Liver (tissue), 8 donors: ENCODE measurements at regions not wholly inside any gene's neighbourhood (a gene's known extent, or its start where the extent isn't known, plus 50 kb on each side); places are given as distances from the start of the nearest gene placed in this dataset.

Experiments
- DNase-seq: peaks from one replicate; pipeline ENCODE4 v3.0.0-alpha.2; 2017; ENCODE audit warnings: low spot score
- H3K27ac ChIP-seq, 2 donors: one replicate each; pipeline ENCODE4 v1.7.0; 2013; ENCODE audit warnings: inconsistent platforms in 2 of 2, low read length in 2 of 2, control low read depth in 1 of 2, low read depth in 1 of 2, mild to moderate bottlenecking in 1 of 2
- H3K27me3 ChIP-seq, 4 donors: one replicate each; pipeline versions ENCODE4 v1.6.1 to v1.7.0; 2013; ENCODE audit warnings: low read length in 3 of 4, inconsistent platforms in 1 of 4, mild to moderate bottlenecking in 1 of 4, moderate library complexity in 1 of 4; ENCODE audit not compliant: control insufficient read depth in 4 of 4, insufficient read depth in 4 of 4
- H3K36me3 ChIP-seq, 4 donors: one replicate each; pipeline versions ENCODE4 v1.6.1 to v1.7.0; 2013; ENCODE audit warnings: low read length in 3 of 4, mild to moderate bottlenecking in 3 of 4, low read depth in 1 of 4, moderate library complexity in 1 of 4; ENCODE audit not compliant: control insufficient read depth in 4 of 4, insufficient read depth in 3 of 4
- H3K4me1 ChIP-seq, 4 donors: one replicate each; pipeline versions ENCODE4 v1.6.1 to v1.7.0; 2013; ENCODE audit warnings: low read length in 3 of 4, mild to moderate bottlenecking in 3 of 4, moderate library complexity in 1 of 4; ENCODE audit not compliant: control insufficient read depth in 4 of 4, insufficient read depth in 4 of 4
- H3K4me3 ChIP-seq, 3 donors: one replicate each; pipeline versions ENCODE4 v1.6.1 to v1.7.0; 2013; ENCODE audit warnings: low read length in 3 of 3, control low read depth in 1 of 3, low read depth in 1 of 3, mild to moderate bottlenecking in 1 of 3
- H3K9ac ChIP-seq, 2 donors: one replicate each; pipeline ENCODE4 v1.7.0; 2013; ENCODE audit warnings: low read length in 2 of 2, mild to moderate bottlenecking in 2 of 2, moderate library complexity in 2 of 2, control low read depth in 1 of 2, low read depth in 1 of 2
- H3K9me3 ChIP-seq, 4 donors: one replicate each; pipeline versions ENCODE4 v1.6.1 to v1.7.0; 2013; ENCODE audit warnings: low read length in 3 of 4; ENCODE audit not compliant: control insufficient read depth in 4 of 4
- EGR1 ChIP-seq, 2 donors: IDR thresholded peaks; 2 replicates each; pipeline ENCODE4 v1.6.1; 2016 to 2018; ENCODE audit warnings: antibody characterized with exemption in 2 of 2, low read depth in 2 of 2
- FOXA1 ChIP-seq: IDR thresholded peaks from 2 replicates; pipeline ENCODE4 v1.6.1; 2016; ENCODE audit warnings: antibody characterized with exemption
- FOXA2 ChIP-seq: IDR thresholded peaks from 2 replicates; pipeline ENCODE4 v1.6.1; 2016; ENCODE audit warnings: antibody characterized with exemption
- GABPA ChIP-seq, 2 donors: IDR thresholded peaks in 1 of 2; conservative IDR thresholded peaks in 1 of 2; 2 replicates each; pipeline ENCODE4 v1.6.1; 2016; ENCODE audit warnings: antibody characterized with exemption in 2 of 2, mild to moderate bottlenecking in 1 of 2, moderate library complexity in 1 of 2
- HNF4A ChIP-seq, 2 donors: conservative IDR thresholded peaks; 2 replicates each; pipeline ENCODE4 v1.6.1; 2016; ENCODE audit warnings: antibody characterized with exemption in 2 of 2, mild to moderate bottlenecking in 2 of 2
- HNF4G ChIP-seq: IDR thresholded peaks from 2 replicates; pipeline ENCODE4 v1.6.1; 2016; ENCODE audit warnings: antibody characterized with exemption
- JUND ChIP-seq, 2 donors: IDR thresholded peaks; 2 replicates each; pipeline ENCODE4 v1.6.1; 2016; ENCODE audit warnings: antibody characterized with exemption in 2 of 2
- NR2F2 ChIP-seq: IDR thresholded peaks from 2 replicates; pipeline ENCODE4 v1.6.1; 2016; ENCODE audit warnings: antibody characterized with exemption
- RAD21 ChIP-seq, 2 donors: IDR thresholded peaks; 2 replicates each; pipeline ENCODE4 v1.6.1; 2016; ENCODE audit warnings: antibody characterized with exemption in 2 of 2, mild to moderate bottlenecking in 2 of 2
- RXRA ChIP-seq, 2 donors: IDR thresholded peaks; 2 replicates each; pipeline ENCODE4 v1.6.1; 2017 to 2018; ENCODE audit warnings: antibody characterized with exemption in 2 of 2, mild to moderate bottlenecking in 1 of 2
- SP1 ChIP-seq: IDR thresholded peaks from 2 replicates; pipeline ENCODE4 v1.6.1; 2018; ENCODE audit warnings: antibody characterized with exemption, mild to moderate bottlenecking
- TAF1 ChIP-seq: conservative IDR thresholded peaks from 2 replicates; pipeline ENCODE4 v1.6.1; 2016; ENCODE audit warnings: antibody characterized with exemption, mild to moderate bottlenecking
- YY1 ChIP-seq: IDR thresholded peaks from 2 replicates; pipeline ENCODE4 v1.6.1; 2016; ENCODE audit warnings: antibody characterized with exemption, mild to moderate bottlenecking
- WGBS: extraction: QIAGEN DNeasy Blood & Tissue Kit; methylation state at CpG from one replicate; pipeline ENCODE4 v1.1.7; 2013; 5-methylcytosine and 5-hydroxymethylcytosine counted together
- TF ChIP-seq, protein P1 (sequence below): IDR thresholded peaks from 2 replicates; pipeline ENCODE4 v1.6.1; 2016; ENCODE audit warnings: antibody characterized with exemption
- TF ChIP-seq, protein P2 (sequence below): fragments of 150-350 bp; IDR thresholded peaks from 2 replicates; pipeline ENCODE4 v1.5.1; 2017; ENCODE audit warnings: improper control_type of control experiment, low read depth, low read length; ENCODE audit not compliant: missing input control
- TF ChIP-seq, protein P3 (sequence below): IDR thresholded peaks from 2 replicates; pipeline ENCODE4 v1.6.1; 2016; ENCODE audit warnings: antibody characterized with exemption, mild to moderate bottlenecking
- TF ChIP-seq, protein P4 (sequence below): IDR thresholded peaks from 2 replicates; pipeline ENCODE4 v1.6.1; 2016; ENCODE audit warnings: antibody characterized with exemption
- donor health status: healthy.
- donor health status: healthy.
- donor health status: healthy.
- donor health status: healthy.
- donor health status: healthy.

DNA sequence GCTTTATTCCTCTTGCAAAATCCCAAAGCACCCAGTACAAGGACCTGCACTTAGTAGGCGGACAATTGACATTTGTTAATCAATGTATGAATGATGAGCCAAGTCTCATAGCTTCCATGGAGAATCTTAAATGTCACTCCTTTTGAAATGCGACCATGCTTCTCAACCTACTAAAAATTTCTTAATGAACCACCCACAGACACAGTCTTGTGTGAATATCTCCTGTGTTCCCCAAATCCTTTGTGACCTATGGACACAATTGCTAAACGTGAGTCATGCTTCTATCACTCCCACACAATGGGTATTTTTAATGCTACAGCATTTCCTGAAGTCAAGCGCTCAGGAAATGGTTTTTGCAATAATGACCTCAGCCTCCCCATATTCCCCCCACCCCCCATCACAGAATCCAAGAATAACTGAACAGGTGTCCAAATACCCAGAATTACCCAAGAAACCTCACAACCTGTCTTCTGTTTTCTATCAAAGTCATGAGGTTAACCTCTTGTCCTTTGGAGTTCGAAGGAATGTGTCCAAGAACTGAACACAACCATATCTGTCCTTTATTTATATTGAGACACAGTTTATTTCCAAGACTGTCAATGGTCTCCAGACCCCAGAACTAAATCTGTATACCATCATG is 163.6 kb upstream of the PLEKHG7 start:
- H3K36me3 ChIP-seq: no peaks in the 10 kb centered on the region
- H3K27ac ChIP-seq: no peak overlapping the region
- 63% methylated on average over 5 of the region's 5 CpGs for WGBS
- no peaks in the 10 kb centered on the region for H3K27me3 ChIP-seq
- H3K9ac ChIP-seq: no peak overlapping the region
- H3K4me1 ChIP-seq: peaks cover 0 to 12% (median 9%) of the 10 kb centered on the region in 4 donors
- no peaks in the 10 kb centered on the region for H3K9me3 ChIP-seq
- no peak for DNase-seq
- no peak overlapping the region for H3K4me3 ChIP-seq
- TF ChIP-seq SP1 (peak; percentile 6), RXRA (IDR thresholded peaks at IDR 0.05) (peak in 1 of 2 donors; percentile 41), HNF4A (conservative IDR thresholded peaks at IDR 0.05) (peak in 1 of 2 donors; percentile 38), GABPA (IDR thresholded peaks at IDR 0.05 in 1 of 2, conservative IDR thresholded peaks at IDR 0.05 in 1 of 2) (no peak), RAD21 (IDR thresholded peaks at IDR 0.05) (peak in 1 of 2 donors; percentile 13), FOXA1 (no peak), YY1 (peak; percentile 17), JUND (IDR thresholded peaks at IDR 0.05) (peak; percentile 62 to 65)
- TF ChIP-seq, protein P1, sequence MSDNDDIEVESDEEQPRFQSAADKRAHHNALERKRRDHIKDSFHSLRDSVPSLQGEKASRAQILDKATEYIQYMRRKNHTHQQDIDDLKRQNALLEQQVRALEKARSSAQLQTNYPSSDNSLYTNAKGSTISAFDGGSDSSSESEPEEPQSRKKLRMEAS: no peak

GRCh38 chr12:92537290-92537960 is 165.4 kb upstream of the PLEKHG7 start:
- H3K27me3 ChIP-seq: no peaks in the 10 kb centered on the region
- no peak overlapping the region for H3K27ac ChIP-seq
- no peaks in the 10 kb centered on the region for H3K4me1 ChIP-seq
- H3K9ac ChIP-seq: no peak overlapping the region
- no peaks in the 10 kb centered on the region for H3K9me3 ChIP-seq
- no peaks in the 10 kb centered on the region for H3K36me3 ChIP-seq
- H3K4me3 ChIP-seq: no peak overlapping the region
- TF ChIP-seq NR2F2 (no peak), RAD21 (IDR thresholded peaks at IDR 0.05) (no peak), RXRA (IDR thresholded peaks at IDR 0.05) (no peak), GABPA (IDR thresholded peaks at IDR 0.05 in 1 of 2, conservative IDR thresholded peaks at IDR 0.05 in 1 of 2) (no peak), EGR1 (IDR thresholded peaks at IDR 0.05; ENCODE audit: low read depth in 2 of 2) (no peak), HNF4G (no peak), SP1 (no peak), HNF4A (conservative IDR thresholded peaks at IDR 0.05) (no peak), TAF1 (no peak), FOXA1 (no peak), YY1 (no peak), FOXA2 (no peak)
- TF ChIP-seq, protein P2, sequence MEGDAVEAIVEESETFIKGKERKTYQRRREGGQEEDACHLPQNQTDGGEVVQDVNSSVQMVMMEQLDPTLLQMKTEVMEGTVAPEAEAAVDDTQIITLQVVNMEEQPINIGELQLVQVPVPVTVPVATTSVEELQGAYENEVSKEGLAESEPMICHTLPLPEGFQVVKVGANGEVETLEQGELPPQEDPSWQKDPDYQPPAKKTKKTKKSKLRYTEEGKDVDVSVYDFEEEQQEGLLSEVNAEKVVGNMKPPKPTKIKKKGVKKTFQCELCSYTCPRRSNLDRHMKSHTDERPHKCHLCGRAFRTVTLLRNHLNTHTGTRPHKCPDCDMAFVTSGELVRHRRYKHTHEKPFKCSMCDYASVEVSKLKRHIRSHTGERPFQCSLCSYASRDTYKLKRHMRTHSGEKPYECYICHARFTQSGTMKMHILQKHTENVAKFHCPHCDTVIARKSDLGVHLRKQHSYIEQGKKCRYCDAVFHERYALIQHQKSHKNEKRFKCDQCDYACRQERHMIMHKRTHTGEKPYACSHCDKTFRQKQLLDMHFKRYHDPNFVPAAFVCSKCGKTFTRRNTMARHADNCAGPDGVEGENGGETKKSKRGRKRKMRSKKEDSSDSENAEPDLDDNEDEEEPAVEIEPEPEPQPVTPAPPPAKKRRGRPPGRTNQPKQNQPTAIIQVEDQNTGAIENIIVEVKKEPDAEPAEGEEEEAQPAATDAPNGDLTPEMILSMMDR: no peak
- TF ChIP-seq, protein P3, sequence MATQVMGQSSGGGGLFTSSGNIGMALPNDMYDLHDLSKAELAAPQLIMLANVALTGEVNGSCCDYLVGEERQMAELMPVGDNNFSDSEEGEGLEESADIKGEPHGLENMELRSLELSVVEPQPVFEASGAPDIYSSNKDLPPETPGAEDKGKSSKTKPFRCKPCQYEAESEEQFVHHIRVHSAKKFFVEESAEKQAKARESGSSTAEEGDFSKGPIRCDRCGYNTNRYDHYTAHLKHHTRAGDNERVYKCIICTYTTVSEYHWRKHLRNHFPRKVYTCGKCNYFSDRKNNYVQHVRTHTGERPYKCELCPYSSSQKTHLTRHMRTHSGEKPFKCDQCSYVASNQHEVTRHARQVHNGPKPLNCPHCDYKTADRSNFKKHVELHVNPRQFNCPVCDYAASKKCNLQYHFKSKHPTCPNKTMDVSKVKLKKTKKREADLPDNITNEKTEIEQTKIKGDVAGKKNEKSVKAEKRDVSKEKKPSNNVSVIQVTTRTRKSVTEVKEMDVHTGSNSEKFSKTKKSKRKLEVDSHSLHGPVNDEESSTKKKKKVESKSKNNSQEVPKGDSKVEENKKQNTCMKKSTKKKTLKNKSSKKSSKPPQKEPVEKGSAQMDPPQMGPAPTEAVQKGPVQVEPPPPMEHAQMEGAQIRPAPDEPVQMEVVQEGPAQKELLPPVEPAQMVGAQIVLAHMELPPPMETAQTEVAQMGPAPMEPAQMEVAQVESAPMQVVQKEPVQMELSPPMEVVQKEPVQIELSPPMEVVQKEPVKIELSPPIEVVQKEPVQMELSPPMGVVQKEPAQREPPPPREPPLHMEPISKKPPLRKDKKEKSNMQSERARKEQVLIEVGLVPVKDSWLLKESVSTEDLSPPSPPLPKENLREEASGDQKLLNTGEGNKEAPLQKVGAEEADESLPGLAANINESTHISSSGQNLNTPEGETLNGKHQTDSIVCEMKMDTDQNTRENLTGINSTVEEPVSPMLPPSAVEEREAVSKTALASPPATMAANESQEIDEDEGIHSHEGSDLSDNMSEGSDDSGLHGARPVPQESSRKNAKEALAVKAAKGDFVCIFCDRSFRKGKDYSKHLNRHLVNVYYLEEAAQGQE: no peak
- TF ChIP-seq, protein P4, sequence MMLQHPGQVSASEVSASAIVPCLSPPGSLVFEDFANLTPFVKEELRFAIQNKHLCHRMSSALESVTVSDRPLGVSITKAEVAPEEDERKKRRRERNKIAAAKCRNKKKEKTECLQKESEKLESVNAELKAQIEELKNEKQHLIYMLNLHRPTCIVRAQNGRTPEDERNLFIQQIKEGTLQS: no peak
- TF ChIP-seq, protein P1: no peak
- 99% methylated on average over 3 of the region's 3 CpGs for WGBS
- DNase-seq: no peak
